ENCODE measurements at regions not wholly inside any gene's neighbourhood (a gene's known extent, or its start where the extent isn't known, plus 50 kb on each side); places are given as distances from the start of the nearest gene placed in this dataset.
"Not testable (repeated sequence)": the region's sequence is repeated elsewhere in the genome, so short reads cannot be mapped to it uniquely, and the experiment has no call there.

DNA sequence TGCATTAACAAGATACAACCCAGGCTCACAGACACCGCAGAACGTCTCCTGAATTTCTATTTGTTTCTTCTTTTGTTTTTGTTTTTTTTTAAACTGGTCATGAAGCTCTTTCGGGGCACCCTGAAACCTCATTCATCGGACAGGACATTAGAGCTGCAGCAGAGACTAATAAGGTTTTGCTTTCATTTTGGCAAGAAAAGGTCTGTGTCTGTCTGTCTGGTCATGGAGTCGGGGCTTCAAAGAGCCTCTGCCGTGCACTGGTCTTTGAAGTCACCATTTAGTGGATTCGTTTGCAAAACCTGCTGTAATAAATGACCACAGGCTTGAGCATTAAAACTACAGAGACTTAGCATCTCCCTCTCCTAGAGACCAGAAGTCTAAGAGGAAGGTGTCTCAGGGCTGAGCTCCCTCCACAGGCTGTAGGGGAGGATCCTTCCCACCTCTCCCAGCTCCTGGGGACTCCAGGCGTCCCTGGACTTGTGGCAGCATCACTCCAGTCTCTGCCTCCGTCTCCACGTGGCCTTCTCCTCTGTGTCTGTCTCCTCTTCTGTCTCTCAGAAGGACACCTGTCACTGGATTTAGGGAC lies 247.5 kb downstream of the CRLF2 start:
- H3K56ac ChIP-seq (ENCODE audit: low read length), result no peak overlapping the region
- no peak overlapping the region for H2BK15ac ChIP-seq (replicated peaks; ENCODE audit: low read depth)
- no peak overlapping the region for H3K27ac ChIP-seq (ENCODE audit: low read depth, low read length)
- no CpG with 5 or more reads among the region's 10 CpGs for WGBS (ENCODE audit: extremely low coverage, insufficient coverage, low lambda C conversion rate)
- H2BK5ac ChIP-seq (ENCODE audit: low read length), result no peak overlapping the region
- no peaks in the 10 kb centered on the region for H3K36me3 ChIP-seq (ENCODE audit: control insufficient read depth, insufficient read depth, low read length)
- H3K79me2 ChIP-seq (ENCODE audit: control insufficient read depth, insufficient read depth, low read length), result no peaks in the 10 kb centered on the region
- no peak overlapping the region for H2AK5ac ChIP-seq (ENCODE audit: low read length)
- H3K23ac ChIP-seq (ENCODE audit: low read length), result no peak overlapping the region
- H4K5ac ChIP-seq (ENCODE audit: low read length), result no peak overlapping the region
- H3K18ac ChIP-seq (ENCODE audit: low read length), result no peak overlapping the region
- H3K79me1 ChIP-seq (ENCODE audit: low read length), result no peaks in the 10 kb centered on the region
- H3K4me2 ChIP-seq (ENCODE audit: low read length), result no peak overlapping the region
- H3K4me3 ChIP-seq (ENCODE audit: low read length), result no peak overlapping the region
- no peak overlapping the region for H3K4ac ChIP-seq (ENCODE audit: low read depth, low read length)
- no peak overlapping the region for H2BK120ac ChIP-seq (ENCODE audit: low read depth, low read length)
- no peaks in the 10 kb centered on the region for H3K4me1 ChIP-seq (ENCODE audit: control insufficient read depth, low read depth, low read length)
- no peak overlapping the region for H4K8ac ChIP-seq (ENCODE audit: low read depth, low read length)
- DNase-seq, result no peak
- H3K27me3 ChIP-seq (ENCODE audit: insufficient read depth, low read length, poor library complexity), result no peaks in the 10 kb centered on the region
- no peak overlapping the region for H3K9ac ChIP-seq (ENCODE audit: low read length)

DNA sequence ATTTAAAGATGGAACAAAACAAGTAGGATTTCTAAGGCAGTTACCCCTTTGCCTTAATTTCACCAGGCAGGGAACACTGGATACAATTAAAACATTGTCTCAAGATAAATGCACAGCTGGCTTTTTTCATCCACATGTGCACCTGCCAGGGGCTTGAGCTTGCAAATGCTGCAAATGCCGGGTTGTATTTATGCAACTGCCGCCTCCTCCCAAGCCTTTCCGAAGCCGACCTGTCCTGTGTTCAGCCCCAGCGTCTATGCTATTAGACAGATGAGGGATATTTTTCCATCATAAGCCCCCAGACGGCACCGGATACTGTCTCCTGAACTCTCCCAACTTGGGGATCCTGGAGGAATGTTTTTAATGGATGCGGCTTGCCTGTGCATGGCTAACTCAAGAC lies 251.6 kb downstream of the CRLF2 start:
- no peak overlapping the region for H4K8ac ChIP-seq (ENCODE audit: low read depth, low read length)
- no peak overlapping the region for H3K56ac ChIP-seq (ENCODE audit: low read length)
- no peaks in the 10 kb centered on the region for H3K27me3 ChIP-seq (ENCODE audit: insufficient read depth, low read length, poor library complexity)
- no peaks in the 10 kb centered on the region for H3K36me3 ChIP-seq (ENCODE audit: control insufficient read depth, insufficient read depth, low read length)
- no peak overlapping the region for H3K4me3 ChIP-seq (ENCODE audit: low read length)
- H3K4me1 ChIP-seq (ENCODE audit: control insufficient read depth, low read depth, low read length), result no peaks in the 10 kb centered on the region
- H2AK5ac ChIP-seq (ENCODE audit: low read length), result no peak overlapping the region
- H2BK5ac ChIP-seq (ENCODE audit: low read length), result no peak overlapping the region
- H3K23ac ChIP-seq (ENCODE audit: low read length), result no peak overlapping the region
- H3K4me2 ChIP-seq (ENCODE audit: low read length), result no peak overlapping the region
- no peak overlapping the region for H3K9ac ChIP-seq (ENCODE audit: low read length)
- H3K4ac ChIP-seq (ENCODE audit: low read depth, low read length), result no peak overlapping the region
- H3K79me1 ChIP-seq (ENCODE audit: low read length), result no peaks in the 10 kb centered on the region
- H3K27ac ChIP-seq (ENCODE audit: low read depth, low read length), result no peak overlapping the region
- H3K18ac ChIP-seq (ENCODE audit: low read length), result no peak overlapping the region
- no CpG with 5 or more reads among the region's 8 CpGs for WGBS (ENCODE audit: extremely low coverage, insufficient coverage, low lambda C conversion rate)
- no peaks in the 10 kb centered on the region for H3K79me2 ChIP-seq (ENCODE audit: control insufficient read depth, insufficient read depth, low read length)
- DNase-seq, result no peak
- no peak overlapping the region for H2BK15ac ChIP-seq (replicated peaks; ENCODE audit: low read depth)
- H2BK120ac ChIP-seq (ENCODE audit: low read depth, low read length), result no peak overlapping the region
- H4K5ac ChIP-seq (ENCODE audit: low read length), result no peak overlapping the region

DNA sequence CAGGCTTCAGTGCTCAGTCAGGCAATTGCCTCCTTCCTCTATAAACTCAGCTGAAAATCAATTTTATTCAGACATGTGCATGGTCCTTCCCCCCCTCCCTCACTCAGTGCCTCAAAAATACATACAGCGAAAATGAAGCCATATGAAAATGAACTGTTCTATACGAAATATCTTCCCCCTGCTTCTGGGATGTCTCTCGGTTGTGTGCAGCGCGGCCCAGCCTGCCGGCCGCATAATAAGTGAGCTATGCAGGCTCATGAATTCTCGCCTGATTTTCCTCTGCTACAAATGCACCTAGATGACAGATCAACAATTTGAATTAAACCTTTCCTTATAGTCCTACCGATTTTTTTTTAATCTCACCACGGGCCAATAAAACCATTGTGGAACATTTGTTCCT lies 252.9 kb downstream of the CRLF2 start:
- Histone ChIP-seq H2BK15ac (replicated peaks; ENCODE audit: low read depth) (no peak overlapping the region), H3K9ac (ENCODE audit: low read length) (no peak overlapping the region), H3K4ac (ENCODE audit: low read depth, low read length) (no peak overlapping the region), H3K79me2 (ENCODE audit: control insufficient read depth, insufficient read depth, low read length) (no peaks in the 10 kb centered on the region), H3K27ac (ENCODE audit: low read depth, low read length) (no peak overlapping the region), H2BK120ac (ENCODE audit: low read depth, low read length) (no peak overlapping the region), H3K36me3 (ENCODE audit: control insufficient read depth, insufficient read depth, low read length) (no peaks in the 10 kb centered on the region), H3K4me2 (ENCODE audit: low read length) (no peak overlapping the region), H3K23ac (ENCODE audit: low read length) (no peak overlapping the region), H3K18ac (ENCODE audit: low read length) (no peak overlapping the region), H4K8ac (ENCODE audit: low read depth, low read length) (no peak overlapping the region), H3K4me1 (ENCODE audit: control insufficient read depth, low read depth, low read length) (no peaks in the 10 kb centered on the region), H3K56ac (ENCODE audit: low read length) (no peak overlapping the region), H4K5ac (ENCODE audit: low read length) (no peak overlapping the region), H3K27me3 (ENCODE audit: insufficient read depth, low read length, poor library complexity) (no peaks in the 10 kb centered on the region), H2AK5ac (ENCODE audit: low read length) (no peak overlapping the region), H3K4me3 (ENCODE audit: low read length) (no peak overlapping the region), H3K79me1 (ENCODE audit: low read length) (no peaks in the 10 kb centered on the region), H2BK5ac (ENCODE audit: low read length) (no peak overlapping the region)
- no peak for DNase-seq
- WGBS (ENCODE audit: extremely low coverage, insufficient coverage, low lambda C conversion rate), result no CpG with 5 or more reads among the region's 10 CpGs

DNA sequence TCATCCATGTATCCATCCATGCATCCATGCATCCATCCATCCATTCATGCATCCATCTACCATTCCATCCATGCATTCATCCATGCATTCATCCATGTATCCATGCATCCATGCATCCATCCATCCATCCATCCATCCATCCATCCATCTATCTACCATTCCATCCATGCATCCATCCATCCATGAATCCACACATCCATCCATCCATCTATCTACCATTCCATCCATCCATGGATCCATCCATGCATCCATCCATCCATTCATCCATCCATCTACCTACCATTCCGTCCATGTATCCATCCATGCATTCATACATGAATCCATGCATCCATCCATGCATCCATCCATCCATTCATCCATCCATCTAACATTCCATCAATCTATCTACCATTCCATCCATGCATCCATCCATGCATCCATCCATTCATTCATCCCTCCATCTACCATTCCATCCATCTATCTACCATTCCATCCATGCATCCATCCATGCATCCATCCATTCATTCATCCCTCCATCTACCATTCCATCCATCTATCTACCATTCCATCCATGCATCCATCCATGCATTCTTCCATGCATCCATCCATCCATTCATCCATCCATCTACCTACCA lies 257.2 kb downstream of the CRLF2 start:
- H3K4me2 ChIP-seq (ENCODE audit: low read length); H3K9ac ChIP-seq (ENCODE audit: low read length); H3K4me3 ChIP-seq (ENCODE audit: low read length); H3K18ac ChIP-seq (ENCODE audit: low read length); H3K36me3 ChIP-seq (ENCODE audit: control insufficient read depth, insufficient read depth, low read length); H2BK15ac ChIP-seq (replicated peaks; ENCODE audit: low read depth); H3K56ac ChIP-seq (ENCODE audit: low read length); H3K4me1 ChIP-seq (ENCODE audit: control insufficient read depth, low read depth, low read length); H3K79me1 ChIP-seq (ENCODE audit: low read length); H3K79me2 ChIP-seq (ENCODE audit: control insufficient read depth, insufficient read depth, low read length); H2BK5ac ChIP-seq (ENCODE audit: low read length); H2AK5ac ChIP-seq (ENCODE audit: low read length); H3K27me3 ChIP-seq (ENCODE audit: insufficient read depth, low read length, poor library complexity); H4K8ac ChIP-seq (ENCODE audit: low read depth, low read length); H3K23ac ChIP-seq (ENCODE audit: low read length); DNase-seq; H2BK120ac ChIP-seq (ENCODE audit: low read depth, low read length); H4K5ac ChIP-seq (ENCODE audit: low read length); H3K4ac ChIP-seq (ENCODE audit: low read depth, low read length); H3K27ac ChIP-seq (ENCODE audit: low read depth, low read length): not testable (repeated sequence)
- no CpG with 5 or more reads among the region's 1 CpG for WGBS (ENCODE audit: extremely low coverage, insufficient coverage, low lambda C conversion rate)

DNA sequence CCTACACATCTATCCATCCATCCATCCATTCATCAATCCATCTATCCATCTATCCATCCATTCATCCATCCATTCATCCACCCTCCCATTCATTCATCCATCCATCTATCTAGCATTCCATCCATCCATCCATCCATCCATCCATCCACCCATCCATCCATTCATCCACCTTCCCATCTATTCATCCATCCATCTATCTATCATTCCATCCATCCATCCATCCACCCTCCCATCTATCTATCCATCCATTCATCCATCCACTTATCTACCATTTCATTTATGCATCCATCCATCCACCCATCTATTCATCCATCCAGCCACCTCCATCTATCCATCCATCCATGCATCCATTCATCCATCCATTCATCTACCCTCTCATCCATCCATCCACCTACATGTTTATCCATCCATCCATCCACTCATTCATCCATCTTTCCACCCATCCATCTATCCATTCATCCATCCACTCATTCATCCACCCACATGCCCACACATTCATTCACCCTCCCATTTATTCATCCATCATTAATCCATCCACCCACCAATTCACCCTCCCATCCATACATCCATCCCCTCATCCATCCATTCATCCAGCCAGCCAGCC lies 258.5 kb downstream of the CRLF2 start:
- Histone ChIP-seq H4K8ac (ENCODE audit: low read depth, low read length) (no peak overlapping the region), H3K4me1 (ENCODE audit: control insufficient read depth, low read depth, low read length) (no peaks in the 10 kb centered on the region), H3K4me3 (ENCODE audit: low read length) (no peak overlapping the region), H3K4ac (ENCODE audit: low read depth, low read length) (no peak overlapping the region), H3K27ac (ENCODE audit: low read depth, low read length) (no peak overlapping the region), H3K36me3 (ENCODE audit: control insufficient read depth, insufficient read depth, low read length) (no peaks in the 10 kb centered on the region), H4K5ac (ENCODE audit: low read length) (no peak overlapping the region), H3K56ac (ENCODE audit: low read length) (no peak overlapping the region), H2BK120ac (ENCODE audit: low read depth, low read length) (no peak overlapping the region), H3K27me3 (ENCODE audit: insufficient read depth, low read length, poor library complexity) (no peaks in the 10 kb centered on the region), H3K9ac (ENCODE audit: low read length) (no peak overlapping the region), H2BK15ac (replicated peaks; ENCODE audit: low read depth) (no peak overlapping the region), H3K23ac (ENCODE audit: low read length) (no peak overlapping the region), H3K79me2 (ENCODE audit: control insufficient read depth, insufficient read depth, low read length) (no peaks in the 10 kb centered on the region), H3K79me1 (ENCODE audit: low read length) (no peaks in the 10 kb centered on the region), H2AK5ac (ENCODE audit: low read length) (no peak overlapping the region), H2BK5ac (ENCODE audit: low read length) (no peak overlapping the region), H3K4me2 (ENCODE audit: low read length) (no peak overlapping the region), H3K18ac (ENCODE audit: low read length) (no peak overlapping the region)
- no peak for DNase-seq

DNA sequence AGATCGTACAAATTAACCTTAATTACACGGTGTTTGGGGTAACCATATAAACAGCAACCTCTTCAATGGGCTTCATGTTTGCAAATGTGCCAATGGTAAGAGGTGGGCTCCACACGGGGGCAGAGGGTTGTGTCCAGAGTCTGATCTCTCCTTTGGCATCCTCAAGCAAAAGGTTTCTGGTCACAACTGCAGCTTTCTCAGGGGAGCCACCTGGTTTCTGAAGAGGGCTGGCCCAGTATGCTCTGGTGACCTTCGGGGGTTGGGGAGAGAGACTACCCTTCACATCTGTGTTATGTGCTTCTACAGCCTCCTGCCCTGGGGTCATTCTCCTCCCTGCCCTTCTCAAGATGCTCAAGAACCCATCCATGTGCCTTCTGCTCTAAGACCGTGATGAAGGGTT lies 259.6 kb downstream of the CRLF2 start:
- H3K9ac ChIP-seq (ENCODE audit: low read length), result no peak overlapping the region
- no peaks in the 10 kb centered on the region for H3K79me1 ChIP-seq (ENCODE audit: low read length)
- H3K4ac ChIP-seq (ENCODE audit: low read depth, low read length), result no peak overlapping the region
- H3K27me3 ChIP-seq (ENCODE audit: insufficient read depth, low read length, poor library complexity), result no peaks in the 10 kb centered on the region
- no peak overlapping the region for H3K4me2 ChIP-seq (ENCODE audit: low read length)
- no peak overlapping the region for H4K5ac ChIP-seq (ENCODE audit: low read length)
- no peak overlapping the region for H2BK5ac ChIP-seq (ENCODE audit: low read length)
- no peak overlapping the region for H2AK5ac ChIP-seq (ENCODE audit: low read length)
- H3K23ac ChIP-seq (ENCODE audit: low read length), result no peak overlapping the region
- H3K18ac ChIP-seq (ENCODE audit: low read length), result no peak overlapping the region
- H3K79me2 ChIP-seq (ENCODE audit: control insufficient read depth, insufficient read depth, low read length), result no peaks in the 10 kb centered on the region
- H3K4me3 ChIP-seq (ENCODE audit: low read length), result no peak overlapping the region
- no peak overlapping the region for H3K27ac ChIP-seq (ENCODE audit: low read depth, low read length)
- no CpG with 5 or more reads among the region's 5 CpGs for WGBS (ENCODE audit: extremely low coverage, insufficient coverage, low lambda C conversion rate)
- H2BK120ac ChIP-seq (ENCODE audit: low read depth, low read length), result no peak overlapping the region
- H3K56ac ChIP-seq (ENCODE audit: low read length), result no peak overlapping the region
- no peak overlapping the region for H4K8ac ChIP-seq (ENCODE audit: low read depth, low read length)
- no peak for DNase-seq
- H2BK15ac ChIP-seq (replicated peaks; ENCODE audit: low read depth), result no peak overlapping the region
- no peaks in the 10 kb centered on the region for H3K36me3 ChIP-seq (ENCODE audit: control insufficient read depth, insufficient read depth, low read length)
- H3K4me1 ChIP-seq (ENCODE audit: control insufficient read depth, low read depth, low read length), result no peaks in the 10 kb centered on the region
